Activated CD4-positive, alpha-beta T cell treated with anti-CD3 and anti-CD28 coated beads, Interleukin-10, Interleukin-2, amounts not matched to agents 100 ng/mL and 50 ng/mL, durations not matched to agents 16 hours and 8 hours (primary cell): ENCODE measurements at regions not wholly inside any gene's neighbourhood (a gene's known extent, or its start where the extent isn't known, plus 50 kb on each side); places are given as distances from the start of the nearest gene placed in this dataset.

Experiments
- DNase-seq: peaks from one replicate; pipeline ENCODE4 v3.0.0-alpha.2; 2020

GRCh38 chr1:94325377-94326302 lies 88.3 kb upstream of the ARHGAP29 start:
- no peak for DNase-seq

GRCh38 chr1:94324178-94324544 lies 86.8 kb upstream of the ARHGAP29 start:
- DNase-seq = no peak

GRCh38 chr1:94323311-94324177 lies 86.2 kb upstream of the ARHGAP29 start:
- no peak for DNase-seq

- DNase-seq = no peak
These were observed 85.3 kb upstream of the ARHGAP29 start for GRCh38 chr1:94322696-94323095.

DNA sequence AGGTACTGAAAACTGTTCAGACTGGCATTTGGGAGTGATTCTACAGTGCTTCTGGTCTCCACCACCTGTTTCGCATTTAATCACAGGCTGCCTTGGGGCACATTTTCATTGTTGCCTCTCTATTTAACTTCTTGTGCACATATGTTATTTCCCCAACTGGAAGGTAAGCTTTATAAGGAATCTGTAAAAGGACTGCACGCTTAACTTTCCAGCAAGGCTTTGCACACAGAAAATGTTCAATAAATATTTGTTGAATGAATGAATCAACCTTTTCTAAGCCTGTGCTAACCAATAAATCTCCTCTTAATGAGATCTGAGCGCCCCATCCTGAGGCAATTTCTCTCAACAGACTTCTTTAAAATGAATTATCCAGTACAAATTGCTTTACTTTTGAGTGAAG lies 84.3 kb upstream of the ARHGAP29 start:
- DNase-seq = no peak

GRCh38 chr1:94319319-94320102 lies 82.1 kb upstream of the ARHGAP29 start:
- no peak for DNase-seq

DNA sequence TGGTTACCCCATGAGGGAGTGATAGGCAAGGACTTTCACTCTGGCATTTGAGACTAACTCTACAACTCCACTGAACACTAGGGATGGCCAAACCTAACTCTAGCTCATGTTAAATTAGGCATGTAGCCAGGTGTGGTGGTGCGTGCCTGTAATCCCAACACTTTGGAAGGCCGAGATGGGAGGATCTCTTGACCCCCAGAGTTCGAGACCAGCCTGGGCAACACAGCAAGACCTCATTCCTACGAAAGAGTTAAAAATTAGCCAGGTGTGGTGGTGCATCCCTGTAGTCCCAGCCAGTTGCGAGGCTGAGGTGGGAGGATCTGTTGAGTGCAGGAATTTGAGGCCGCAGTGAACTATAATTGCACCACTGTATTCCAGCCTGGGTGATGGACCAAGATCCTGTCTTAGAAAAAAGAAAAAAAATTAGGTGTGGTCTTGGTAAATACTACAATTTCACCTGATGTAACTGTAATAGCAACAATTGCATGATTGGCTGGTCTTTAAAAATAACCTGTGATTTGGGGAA lies 81.2 kb upstream of the ARHGAP29 start:
- DNase-seq = no peak

DNA sequence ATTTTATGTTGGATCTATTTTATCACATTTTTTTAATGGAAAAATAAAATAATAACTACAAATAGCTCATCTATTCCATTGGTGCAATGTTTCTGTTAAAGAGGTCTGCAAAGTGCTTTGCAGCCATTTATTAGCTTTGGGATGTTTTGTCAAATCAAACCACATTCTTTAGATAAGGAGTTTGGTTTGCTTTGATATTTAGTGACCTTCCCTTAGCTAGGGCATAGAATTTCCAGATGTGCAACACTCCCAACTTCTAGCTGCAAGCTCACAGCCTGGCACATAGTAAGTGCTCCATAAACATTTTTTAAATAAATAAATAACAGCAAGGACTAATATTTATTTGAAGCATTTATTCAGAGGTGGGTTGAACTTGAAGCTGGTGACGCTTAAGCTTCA lies 80.4 kb upstream of the ARHGAP29 start:
- no peak for DNase-seq

GRCh38 chr1:94316836-94317789 lies 79.7 kb upstream of the ARHGAP29 start:
- DNase-seq = no peak

DNA sequence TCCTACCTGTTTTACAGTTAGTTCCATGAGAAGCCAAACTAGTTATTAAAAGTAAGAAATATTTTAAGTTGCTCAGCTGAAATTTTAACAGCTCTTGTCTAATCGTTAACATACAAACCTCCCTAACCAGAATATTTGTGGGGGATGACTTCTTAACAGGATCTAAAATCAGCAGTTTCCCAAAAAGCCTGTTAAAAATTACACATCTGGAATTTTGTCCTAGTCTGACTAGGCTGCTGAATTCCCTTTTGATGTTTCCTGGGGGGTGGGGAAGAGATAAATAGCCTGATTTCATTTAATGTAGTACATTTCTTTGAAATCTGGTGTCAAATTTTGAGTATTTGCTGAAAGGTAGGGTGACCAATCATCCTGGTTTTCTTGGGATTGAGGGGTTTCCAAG lies 78.8 kb upstream of the ARHGAP29 start:
- no peak for DNase-seq

DNA sequence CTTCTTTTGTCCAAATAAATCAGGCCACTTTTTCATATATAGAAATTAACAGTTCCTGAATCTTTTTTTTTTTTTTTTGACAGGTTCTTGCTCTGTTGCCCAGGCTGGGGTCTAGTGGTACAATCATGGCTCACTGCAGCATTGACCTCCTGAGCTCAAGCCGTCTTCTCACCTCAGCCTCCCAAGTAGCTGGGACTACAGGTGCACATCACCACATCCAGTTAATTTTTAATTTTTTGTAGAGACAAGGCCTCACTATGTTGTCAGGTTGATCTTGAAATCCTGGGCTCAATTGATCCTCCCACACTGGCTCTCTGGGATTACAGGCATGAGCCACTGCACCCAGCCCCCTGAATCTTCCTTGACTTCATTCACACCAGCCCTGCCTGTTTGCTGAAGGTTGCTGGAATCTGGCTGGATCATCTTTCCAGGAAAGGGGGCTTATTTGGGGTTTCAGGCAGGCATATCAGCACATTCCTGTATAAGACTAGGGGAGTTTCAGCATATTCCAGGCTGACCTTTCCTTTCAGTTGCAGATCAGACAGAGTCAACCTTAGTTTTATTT lies 78.2 kb upstream of the ARHGAP29 start:
- DNase-seq = no peak

- DNase-seq = no peak
These were observed 77.0 kb upstream of the ARHGAP29 start for GRCh38 chr1:94314222-94314858.

- no peak for DNase-seq
These were observed 73.3 kb upstream of the ARHGAP29 start for GRCh38 chr1:94310570-94311270.

GRCh38 chr1:94309829-94310569 lies 72.6 kb upstream of the ARHGAP29 start:
- no peak for DNase-seq

- no peak for DNase-seq
These were observed 71.8 kb upstream of the ARHGAP29 start for GRCh38 chr1:94309216-94309615.

DNA sequence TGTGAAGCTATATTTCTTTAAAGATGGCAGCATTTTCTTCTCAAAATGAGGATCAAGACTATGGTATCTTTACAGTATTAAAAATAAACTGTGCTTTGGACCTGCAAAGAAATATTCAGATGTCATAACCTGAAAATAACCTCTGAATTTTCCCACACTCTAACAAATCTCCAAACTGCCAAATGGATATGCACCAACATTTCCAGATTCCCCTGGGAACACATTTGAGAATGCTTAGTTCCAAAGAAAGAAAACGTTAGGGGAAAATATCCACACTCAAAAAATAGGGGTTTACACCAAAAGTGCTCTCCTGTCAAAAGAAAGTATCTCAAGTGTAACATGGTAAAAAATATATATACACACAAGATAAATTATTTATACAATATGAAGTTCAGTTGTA lies 69.1 kb upstream of the ARHGAP29 start:
- DNase-seq = no peak

DNA sequence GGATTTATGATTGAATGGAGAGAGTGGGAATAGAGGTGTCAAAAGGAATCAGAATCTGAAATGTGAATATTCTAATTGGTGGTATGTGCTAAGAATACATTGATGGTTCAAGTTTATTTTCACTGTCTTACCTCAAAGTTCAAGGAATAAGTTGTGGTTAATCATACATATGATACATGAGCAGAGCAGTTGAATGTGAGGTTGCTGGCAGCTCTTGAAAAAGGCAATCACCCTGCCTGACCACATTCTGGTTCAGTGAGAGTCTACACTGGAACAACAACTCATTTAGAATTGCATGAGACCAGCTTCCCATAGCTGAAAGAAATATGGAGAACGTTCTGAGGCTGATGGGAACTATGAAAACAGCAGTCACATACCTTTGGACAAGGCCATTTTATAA lies 68.3 kb upstream of the ARHGAP29 start:
- no peak for DNase-seq

DNA sequence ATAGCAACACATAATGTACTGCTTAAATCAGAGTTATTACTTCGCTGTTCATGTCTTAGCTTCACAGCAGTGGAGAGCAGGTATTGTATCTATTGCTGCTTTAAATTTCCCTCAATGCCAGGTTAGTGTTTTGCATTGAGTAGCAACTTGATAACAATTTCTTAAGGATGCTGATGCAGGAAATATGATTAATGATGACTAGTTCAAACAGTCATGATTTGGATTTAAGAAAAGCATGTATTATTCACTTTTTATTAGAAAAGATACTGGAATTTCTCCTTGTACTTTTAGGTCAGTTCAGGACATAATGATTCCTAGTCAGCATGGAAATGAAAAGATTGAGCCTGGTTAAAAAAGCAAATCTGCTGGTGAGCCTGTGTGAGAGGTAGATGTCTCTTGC lies 67.2 kb upstream of the ARHGAP29 start:
- DNase-seq = no peak

- no peak for DNase-seq
These were observed 65.6 kb upstream of the ARHGAP29 start for GRCh38 chr1:94303005-94303404.
